B cell (primary cell): ENCODE measurements at regions not wholly inside any gene's neighbourhood (a gene's known extent, or its start where the extent isn't known, plus 50 kb on each side); places are given as distances from the start of the nearest gene placed in this dataset.

ENCODE experiments used
- ATAC-seq: fragments of 200-7000 bp; cut with Tn5 transposase; one replicate; pipeline ENCODE4 v1.10.0; 2021; ENCODE audit warnings: low read depth, mild to moderate bottlenecking, moderate number of reproducible peaks, moderate library complexity
- CTCF ChIA-PET: fragments of 350-600 bp; sonication (Branson Sonifier 250); formaldehyde crosslinking; loops from one replicate; lab custom pipeline; 2021; ENCODE audit warnings: antibody characterized with exemption, inconsistent platforms; lab: Charles Lee
- POLR2A ChIA-PET: fragments of 350-600 bp; sonication (Branson Sonifier 250); formaldehyde crosslinking; loops from one replicate; lab custom pipeline; 2021; ENCODE audit warnings: antibody characterized with exemption; lab: Charles Lee
- DNase-seq: peaks from one replicate; pipeline ENCODE4 v3.0.0; 2013
- H2AFZ ChIP-seq: 2 replicates; pipeline ENCODE4 v1.6.1; 2012; ENCODE audit warnings: mild to moderate bottlenecking, low read depth, low read length; ENCODE audit not compliant: insufficient read depth, poor library complexity, severe bottlenecking
- H3K27ac ChIP-seq, 2 donors: 1 replicate in 1 of 2; 2 replicates in 1 of 2; pipeline ENCODE4 v1.5.1; 2012 to 2013; ENCODE audit warnings: low read length in 2 of 2, mild to moderate bottlenecking in 2 of 2, moderate library complexity in 1 of 2
- H3K27me3 ChIP-seq, 4 experiments: fragments of 200-600 bp in 1 of 4; sonication (generic) in 1 of 4; replicated peaks in 1 of 4; 1 replicate in 2 of 4; 2 replicates in 2 of 4; pipeline versions ENCODE4 v1.6.1 to v1.7.0; 2013 to 2016; ENCODE audit warnings: low read length in 3 of 4, mild to moderate bottlenecking in 2 of 4, mixed read lengths in 1 of 4, moderate library complexity in 1 of 4; ENCODE audit not compliant: insufficient read depth in 4 of 4, control insufficient read depth in 3 of 4; ENCODE audit errors: control extremely low read depth in 1 of 4
- H3K36me3 ChIP-seq, 2 experiments: replicated peaks in 1 of 2; 1 replicate in 1 of 2; 2 replicates in 1 of 2; pipeline versions ENCODE4 v1.6.1 to v1.7.1; 2013; ENCODE audit warnings: low read length in 1 of 2; ENCODE audit not compliant: insufficient read depth in 2 of 2, control insufficient read depth in 1 of 2; ENCODE audit errors: control extremely low read depth in 1 of 2, extremely low read depth in 1 of 2
- H3K4me1 ChIP-seq, 2 donors: fragments of 200-600 bp in 1 of 2; sonication (generic) in 1 of 2; 1 replicate in 1 of 2; 2 replicates in 1 of 2; pipeline versions ENCODE4 v1.5.1 to v1.6.1; 2013 to 2017; ENCODE audit warnings: low read length in 2 of 2; ENCODE audit not compliant: control insufficient read depth in 2 of 2, insufficient read depth in 2 of 2
- H3K4me2 ChIP-seq: replicated peaks from 2 replicates; pipeline ENCODE3; 2012; ENCODE audit warnings: mild to moderate bottlenecking, low read depth, low read length; ENCODE audit not compliant: poor library complexity, severe bottlenecking
- H3K4me3 ChIP-seq, 5 experiments: fragments of 200-600 bp in 1 of 5; sonication (generic) in 1 of 5; 1 replicate in 3 of 5; 2 replicates in 2 of 5; pipeline versions ENCODE4 v1.5.1 to v1.7.0; 2011 to 2016; ENCODE audit warnings: low read length in 4 of 5, mild to moderate bottlenecking in 4 of 5, low read depth in 2 of 5, control low read depth in 1 of 5, moderate library complexity in 1 of 5; ENCODE audit not compliant: insufficient read depth in 1 of 5; ENCODE audit errors: control extremely low read depth in 1 of 5, extremely low read depth in 1 of 5
- H3K79me2 ChIP-seq: fragments of 200-600 bp; sonication (generic); one replicate; pipeline ENCODE4 v1.6.0; 2016; ENCODE audit warnings: low read length; ENCODE audit not compliant: control insufficient read depth, insufficient read depth
- H3K9ac ChIP-seq: fragments of 200-600 bp; sonication (generic); 2 replicates; pipeline ENCODE4 v1.6.1; 2017; ENCODE audit warnings: mild to moderate bottlenecking, low read length, moderate library complexity
- H3K9me3 ChIP-seq, 3 donors: one replicate each; pipeline versions ENCODE4 v1.6.1 to v1.7.1; 2013; ENCODE audit warnings: low read length in 2 of 3; ENCODE audit not compliant: control insufficient read depth in 2 of 3, insufficient read depth in 1 of 3; ENCODE audit errors: control extremely low read depth in 1 of 3
- H4K20me1 ChIP-seq: 2 replicates; pipeline ENCODE4 v1.6.0; 2012; ENCODE audit warnings: mild to moderate bottlenecking, low read length; ENCODE audit not compliant: insufficient read depth, control insufficient read depth, poor library complexity, severe bottlenecking
- H3K27ac Mint-ChIP-seq: one replicate; pipeline ENCODE4 v1.8.0; 2021; ENCODE audit warnings: mixed read lengths
- H3K27me3 Mint-ChIP-seq: one replicate; pipeline ENCODE4 v1.8.0; 2021; ENCODE audit warnings: mixed read lengths
- H3K4me1 Mint-ChIP-seq: one replicate; pipeline ENCODE4 v1.8.0; 2021; ENCODE audit warnings: mixed read lengths
- H3K4me3 Mint-ChIP-seq: one replicate; pipeline ENCODE4 v1.8.0; 2021; ENCODE audit warnings: mixed read lengths
- H3K9me3 Mint-ChIP-seq: one replicate; pipeline ENCODE4 v1.8.0; 2022; ENCODE audit warnings: mixed read lengths; ENCODE audit not compliant: insufficient read depth
- CTCF ChIP-seq: fragments of 200-600 bp; IDR thresholded peaks from one replicate; pipeline ENCODE4 v1.8.0; 2022; ENCODE audit warnings: antibody characterized with exemption, mild to moderate bottlenecking
- EZH2 ChIP-seq: IDR thresholded peaks from 2 replicates; pipeline ENCODE4 v1.6.1; 2012; ENCODE audit warnings: borderline replicate concordance, low read depth, mild to moderate bottlenecking, moderate library complexity, low read length; ENCODE audit not compliant: insufficient read depth, poor library complexity, severe bottlenecking
- WGBS: methylation state at CpG from one replicate; pipeline ENCODE4 v1.1.5; 2013; ENCODE audit warnings: missing lambda C conversion rate; ENCODE audit not compliant: insufficient coverage; 5-methylcytosine and 5-hydroxymethylcytosine counted together
- intact Hi-C: fragments of 100-400 bp; cut with micrococcal nuclease; formaldehyde crosslinking; loops from one replicate; pipeline ENCODE4 v1.10.0; 2022

DNA sequence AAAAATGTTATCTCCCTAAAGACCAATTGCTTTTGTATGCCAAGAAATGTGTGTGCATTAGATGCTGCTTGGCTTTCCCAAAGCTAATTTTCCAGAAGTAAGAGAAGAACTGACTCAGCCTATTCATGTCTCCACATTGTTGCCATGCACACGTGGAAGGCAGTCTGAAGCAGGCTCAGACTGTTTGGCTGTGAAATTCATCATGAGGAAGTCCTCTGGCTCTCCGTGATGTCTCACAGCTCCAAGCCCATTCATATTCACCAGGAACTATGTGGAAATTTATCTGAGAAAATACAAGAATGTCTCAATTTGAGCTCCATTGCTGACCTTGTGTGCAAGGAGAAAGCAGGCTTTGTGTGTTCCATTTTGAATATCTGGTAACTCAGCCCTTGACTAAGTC lies 1022.2 kb upstream of the GJE1 start:
- CTCF ChIA-PET: no interaction called here

DNA sequence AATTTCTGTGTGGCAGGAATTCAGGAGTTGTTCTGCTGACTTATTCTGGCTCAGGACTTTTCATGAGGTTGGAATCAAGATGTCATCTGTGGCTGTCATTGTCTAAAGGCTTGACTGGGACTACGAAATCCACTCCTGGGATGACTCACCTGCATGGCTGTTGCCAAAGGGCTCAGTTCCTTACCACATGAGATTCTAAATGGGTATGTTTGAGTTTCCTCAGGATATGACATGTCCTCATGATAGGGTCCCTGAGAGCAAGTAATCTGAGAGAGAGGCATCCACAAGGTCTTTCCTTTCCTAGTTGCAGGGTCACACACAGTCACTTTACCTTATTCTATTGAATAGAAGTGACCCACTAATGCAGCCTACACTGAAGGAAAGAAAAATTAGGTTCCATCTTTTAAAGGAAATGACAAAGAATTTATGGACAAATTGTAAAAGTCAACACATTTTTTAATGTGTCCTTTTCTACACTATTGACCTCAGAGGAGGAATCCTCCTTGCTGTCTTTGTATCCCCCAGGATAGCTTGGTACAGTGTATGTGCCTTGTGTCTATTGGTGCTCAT lies 1025.0 kb upstream of the GJE1 start:
- H3K4me2 ChIP-seq: no peak overlapping the region

More for the DNA sequence above, 1022.2 kb upstream of the GJE1 start:
- no peak overlapping the region for H3K9ac ChIP-seq
- H3K27ac ChIP-seq: no peak overlapping the region
- H4K20me1 ChIP-seq: no peaks in the 10 kb centered on the region
- no peak overlapping the region for H3K4me3 ChIP-seq
- H3K27me3 ChIP-seq: no peaks in the 10 kb centered on the region
- no peak overlapping the region for H3K27ac Mint-ChIP-seq
- no peaks in the 10 kb centered on the region for H3K27me3 Mint-ChIP-seq
- POLR2A ChIA-PET: no interaction called here
- no peaks in the 10 kb centered on the region for H3K4me1 ChIP-seq
- no peaks in the 10 kb centered on the region for H3K79me2 ChIP-seq
- DNase-seq: no peak
- no peaks in the 10 kb centered on the region for H3K9me3 ChIP-seq
- intact Hi-C loops: no loop called here
- TF ChIP-seq EZH2: no peak
- no peak for TF ChIP-seq CTCF
- 71% methylated on average over 1 of the region's 2 CpGs for WGBS
- H3K4me1 Mint-ChIP-seq: no peaks in the 10 kb centered on the region
- no peak overlapping the region for H3K4me3 Mint-ChIP-seq
- no peaks in the 10 kb centered on the region for H3K36me3 ChIP-seq
- H3K4me2 ChIP-seq: no peak overlapping the region
- ATAC-seq: no peak
- H2AFZ ChIP-seq: no peak overlapping the region
- H3K9me3 Mint-ChIP-seq: no peaks in the 10 kb centered on the region

More for the DNA sequence above, 1025.0 kb upstream of the GJE1 start:
- Histone ChIP-seq H3K79me2 (no peaks in the 10 kb centered on the region), H4K20me1 (no peaks in the 10 kb centered on the region), H3K27me3 (no peaks in the 10 kb centered on the region), H3K4me3 (no peak overlapping the region), H3K9me3 (no peaks in the 10 kb centered on the region), H3K27ac (no peak overlapping the region), H3K36me3 (no peaks in the 10 kb centered on the region), H3K4me1 (no peaks in the 10 kb centered on the region), H2AFZ (no peak overlapping the region), H3K9ac (no peak overlapping the region)
- ATAC-seq (no peak), DNase-seq (no peak)
- H3K4me3 Mint-ChIP-seq: no peak overlapping the region
- H3K27me3 Mint-ChIP-seq: no peaks in the 10 kb centered on the region
- POLR2A ChIA-PET: no interaction called here
- no peaks in the 10 kb centered on the region for H3K9me3 Mint-ChIP-seq
- CTCF ChIA-PET: no interaction called here
- H3K27ac Mint-ChIP-seq: no peak overlapping the region
- TF ChIP-seq CTCF: no peak
- no peak for TF ChIP-seq EZH2
- WGBS: 83% methylated on average over 1 of the region's 1 CpG
- H3K4me1 Mint-ChIP-seq: no peaks in the 10 kb centered on the region
- intact Hi-C loops: no loop called here
